Nephron progenitor cell (in vitro differentiated cells): ENCODE measurements at regions not wholly inside any gene's neighbourhood (a gene's known extent, or its start where the extent isn't known, plus 50 kb on each side); places are given as distances from the start of the nearest gene placed in this dataset.

Source experiments
- DNase-seq: peaks from one replicate; pipeline ENCODE4 v3.0.0; 2021
- H3K27ac Mint-ChIP-seq: 2 replicates; pipeline ENCODE4 v1.8.0; 2021; ENCODE audit warnings: mild to moderate bottlenecking, moderate library complexity, mixed read lengths
- H3K27me3 Mint-ChIP-seq: 2 replicates; pipeline ENCODE4 v1.8.0; 2021; ENCODE audit warnings: mild to moderate bottlenecking, low read depth, mixed read lengths; ENCODE audit not compliant: poor library complexity
- H3K36me3 Mint-ChIP-seq: 2 replicates; pipeline ENCODE4 v1.8.0; 2021; ENCODE audit warnings: low read depth, mixed read lengths
- H3K4me1 Mint-ChIP-seq: 2 replicates; pipeline ENCODE4 v1.8.0; 2021; ENCODE audit warnings: mixed read lengths
- H3K4me3 Mint-ChIP-seq: 2 replicates; pipeline ENCODE4 v1.8.0; 2021; ENCODE audit warnings: mild to moderate bottlenecking, moderate library complexity, mixed read lengths
- H3K9me3 Mint-ChIP-seq: 2 replicates; pipeline ENCODE4 v1.8.0; 2021; ENCODE audit warnings: mild to moderate bottlenecking, moderate library complexity, mixed read lengths
- CTCF ChIP-seq: fragments of 200-600 bp; sonication (generic); IDR thresholded peaks from 2 replicates; pipeline ENCODE4 v1.5.0; 2021; ENCODE audit warnings: antibody characterized with exemption

GRCh38 chr1:221308534-221309511 lies 429.6 kb downstream of the HLX start:
- Mint-ChIP-seq H3K27ac (peak overlapping the region; percentile 16), H3K36me3 (peaks cover 3% of the 10 kb centered on the region), H3K9me3 (no peaks in the 10 kb centered on the region)

GRCh38 chr1:221309723-221310122 lies 430.5 kb downstream of the HLX start:
- peaks cover 8% of the 10 kb centered on the region for H3K36me3 Mint-ChIP-seq
- H3K27me3 Mint-ChIP-seq, result no peaks in the 10 kb centered on the region
- peak overlapping the region; percentile 92 for H3K27ac Mint-ChIP-seq
- TF ChIP-seq CTCF, result no peak
- H3K4me3 Mint-ChIP-seq, result no peak overlapping the region
- no peaks in the 10 kb centered on the region for H3K9me3 Mint-ChIP-seq
- peak; percentile 18 for DNase-seq
- peaks cover 60% of the 10 kb centered on the region for H3K4me1 Mint-ChIP-seq

More at GRCh38 chr1:221308534-221309511, 429.6 kb downstream of the HLX start:
- DNase-seq, result no peak
- TF ChIP-seq CTCF, result no peak
- H3K4me1 Mint-ChIP-seq, result peaks cover 64% of the 10 kb centered on the region
- H3K4me3 Mint-ChIP-seq, result peak overlapping the region; percentile 17
- H3K27me3 Mint-ChIP-seq, result no peaks in the 10 kb centered on the region

GRCh38 chr1:221310180-221310579 lies 430.9 kb downstream of the HLX start:
- Mint-ChIP-seq H3K4me1 (peaks cover 61% of the 10 kb centered on the region), H3K4me3 (peak overlapping the region; percentile 62), H3K9me3 (no peaks in the 10 kb centered on the region), H3K27me3 (no peaks in the 10 kb centered on the region), H3K27ac (peak overlapping the region; percentile 92), H3K36me3 (peaks cover 8% of the 10 kb centered on the region)
- peak; percentile 11 for DNase-seq
- TF ChIP-seq CTCF, result no peak

- no peaks in the 10 kb centered on the region for H3K9me3 Mint-ChIP-seq
- H3K36me3 Mint-ChIP-seq, result peaks cover 8% of the 10 kb centered on the region
- H3K27me3 Mint-ChIP-seq, result peaks cover 3% of the 10 kb centered on the region
- DNase-seq, result no peak
- H3K4me1 Mint-ChIP-seq, result peaks cover 34% of the 10 kb centered on the region
- no peak overlapping the region for H3K27ac Mint-ChIP-seq
- H3K4me3 Mint-ChIP-seq, result no peak overlapping the region
- TF ChIP-seq CTCF, result no peak
Observed at GRCh38 chr1:221315330-221315729, 426.6 kb downstream of the DUSP10 start.

GRCh38 chr1:221316491-221317056 lies 425.3 kb downstream of the DUSP10 start:
- no peak for TF ChIP-seq CTCF
- Mint-ChIP-seq H3K27ac (no peak overlapping the region), H3K4me3 (no peak overlapping the region), H3K4me1 (peaks cover 21% of the 10 kb centered on the region), H3K36me3 (peaks cover 8% of the 10 kb centered on the region), H3K27me3 (peaks cover 3% of the 10 kb centered on the region), H3K9me3 (no peaks in the 10 kb centered on the region)
- DNase-seq, result no peak
